Breast epithelium (tissue), 4 donors: ENCODE measurements at regions not wholly inside any gene's neighbourhood (a gene's known extent, or its start where the extent isn't known, plus 50 kb on each side); places are given as distances from the start of the nearest gene placed in this dataset.

Experiments used
- DNase-seq, 2 donors: peaks; one replicate each; pipeline ENCODE4 v3.0.0-alpha.2; 2019; ENCODE audit warnings: low spot score in 2 of 2
- H3K27ac ChIP-seq, 2 donors: fragments of 200-600 bp; sonication (generic) in 1 of 2; one replicate each; pipeline ENCODE4 v1.5.1; 2016 to 2019; ENCODE audit warnings: mild to moderate bottlenecking in 1 of 2
- H3K27me3 ChIP-seq, 2 donors: fragments of 200-600 bp; sonication (generic) in 1 of 2; one replicate each; pipeline versions ENCODE4 v1.5.1 to v1.6.0; 2017 to 2019; ENCODE audit warnings: control low read depth in 1 of 2, mild to moderate bottlenecking in 1 of 2
- H3K36me3 ChIP-seq: fragments of 200-600 bp; one replicate; pipeline ENCODE4 v1.5.1; 2019
- H3K4me1 ChIP-seq, 2 donors: fragments of 200-600 bp; sonication (generic); one replicate each; pipeline ENCODE4 v1.5.1; 2016 to 2019; ENCODE audit warnings: control low read depth in 1 of 2
- H3K4me3 ChIP-seq, 3 donors: fragments of 200-600 bp; sonication (generic); 1 replicate in 2 of 3; 2 replicates in 1 of 3; pipeline ENCODE4 v1.5.1; 2016 to 2019; ENCODE audit warnings: mild to moderate bottlenecking in 3 of 3, moderate library complexity in 2 of 3
- H3K9me3 ChIP-seq, 2 donors: fragments of 200-600 bp; sonication (generic) in 1 of 2; one replicate each; pipeline ENCODE4 v1.5.1; 2016 to 2019; ENCODE audit warnings: control low read depth in 1 of 2
- CTCF ChIP-seq, 3 donors: fragments of 450-650 bp; IDR thresholded peaks; one replicate each; pipeline ENCODE4 v1.5.1; 2016 to 2017; ENCODE audit warnings: antibody characterized with exemption in 3 of 3, mild to moderate bottlenecking in 3 of 3, moderate library complexity in 3 of 3
- POLR2A ChIP-seq: fragments of 450-650 bp; IDR thresholded peaks from one replicate; pipeline ENCODE4 v1.6.1; 2016; ENCODE audit warnings: antibody characterized with exemption, mild to moderate bottlenecking, moderate library complexity
- POLR2AphosphoS5 ChIP-seq, 3 donors: sonication (generic); formaldehyde crosslinking; IDR thresholded peaks; one replicate each; pipeline ENCODE4 v1.6.1; 2017; ENCODE audit warnings: antibody characterized with exemption in 3 of 3
- intact Hi-C: fragments of 100-400 bp; cut with DNase I; formaldehyde crosslinking; loops from one replicate; pipeline ENCODE4 v1.15.1; 2023; ENCODE audit warnings: low total_unique reads

DNA sequence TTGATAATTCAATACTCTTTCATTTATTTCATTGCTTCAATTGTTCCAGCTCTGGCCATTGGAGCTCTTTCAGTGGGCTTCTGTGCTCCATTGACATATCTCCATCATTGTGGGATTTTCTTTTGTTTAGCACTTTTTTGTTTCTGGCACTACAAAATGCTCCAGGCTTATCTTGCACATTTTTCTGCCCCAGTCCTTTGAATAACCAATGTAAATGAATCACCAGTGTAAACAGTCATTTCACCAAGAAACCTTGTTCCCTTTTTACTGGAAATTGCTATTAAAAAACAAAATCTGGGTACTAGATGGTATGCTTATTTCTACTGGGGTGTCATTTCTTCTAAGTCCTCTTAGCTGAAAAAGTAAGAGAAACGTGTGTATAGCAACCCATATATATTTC, 173.0 kb upstream of the LYPLAL1 start:
- peaks cover 5 to 15% of the 10 kb centered on the region in 2 donors for H3K9me3 ChIP-seq
- H3K27ac ChIP-seq = no peak overlapping the region
- peaks cover 3% of the 10 kb centered on the region for H3K36me3 ChIP-seq
- no peak for TF ChIP-seq POLR2A
- TF ChIP-seq CTCF (IDR thresholded peaks at IDR 0.05) = no peak
- no peak for TF ChIP-seq POLR2AphosphoS5 (IDR thresholded peaks at IDR 0.05)
- no peak overlapping the region for H3K4me3 ChIP-seq
- no peaks in the 10 kb centered on the region for H3K27me3 ChIP-seq
- intact Hi-C loops = no loop called here
- no peaks in the 10 kb centered on the region for H3K4me1 ChIP-seq
- DNase-seq = no peak

DNA sequence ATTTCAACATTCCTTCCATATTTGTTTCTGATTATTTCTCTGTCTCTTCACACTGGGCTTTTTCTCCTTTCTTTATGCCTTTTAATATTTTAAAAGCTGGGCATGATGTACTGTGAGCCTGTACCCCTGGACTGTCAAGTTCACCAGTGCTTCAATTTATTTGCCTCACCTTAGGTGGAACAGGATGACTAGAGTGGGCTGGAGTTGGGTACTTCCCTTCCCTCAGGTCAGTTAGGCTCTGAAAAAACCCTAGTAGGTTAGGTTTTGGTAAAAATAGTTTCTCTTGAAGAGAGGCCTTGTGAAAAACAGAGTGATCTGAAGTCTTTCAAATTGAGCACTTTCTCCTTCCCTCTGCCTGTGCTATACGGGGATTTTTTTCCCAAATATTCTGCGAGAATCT, 163.0 kb upstream of the LYPLAL1 start:
- Histone ChIP-seq H3K9me3 (peaks cover 0 to 5% of the 10 kb centered on the region in 2 donors), H3K4me1 (no peaks in the 10 kb centered on the region), H3K36me3 (no peaks in the 10 kb centered on the region), H3K27ac (no peak overlapping the region), H3K4me3 (no peak overlapping the region), H3K27me3 (no peaks in the 10 kb centered on the region)
- intact Hi-C loops = loop anchor here (10.0 kb wide), 1 partner anchor 1144 kb away; no protein-coding TSS in a partner anchor
- DNase-seq = no peak
- TF ChIP-seq CTCF (IDR thresholded peaks at IDR 0.05) = no peak
- TF ChIP-seq POLR2A = no peak
- no peak for TF ChIP-seq POLR2AphosphoS5 (IDR thresholded peaks at IDR 0.05)

DNA sequence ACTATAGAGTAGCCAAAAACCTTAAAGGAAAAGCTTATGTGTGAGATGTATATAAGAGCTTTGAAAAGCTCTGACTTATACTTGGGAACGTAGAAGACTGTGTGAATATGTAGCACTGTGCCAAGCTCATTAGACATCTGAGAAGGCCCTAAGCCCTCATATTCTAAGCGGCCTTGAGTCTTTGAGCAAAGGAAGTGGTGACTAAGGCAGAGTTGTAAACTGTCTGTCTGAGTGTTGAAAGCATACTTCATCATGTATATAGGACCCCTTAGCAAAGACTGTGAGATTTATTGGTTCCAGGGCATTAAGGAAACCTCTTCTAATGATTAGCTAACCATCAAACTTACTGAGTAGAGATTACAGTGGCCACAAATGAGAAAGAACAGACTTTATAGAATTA, 153.3 kb upstream of the LYPLAL1 start:
- Histone ChIP-seq H3K9me3 (no peaks in the 10 kb centered on the region), H3K4me1 (no peaks in the 10 kb centered on the region), H3K27ac (no peak overlapping the region), H3K27me3 (no peaks in the 10 kb centered on the region), H3K4me3 (no peak overlapping the region), H3K36me3 (no peaks in the 10 kb centered on the region)
- no peak for DNase-seq
- intact Hi-C loops = no loop called here
- no peak for TF ChIP-seq POLR2A
- TF ChIP-seq POLR2AphosphoS5 (IDR thresholded peaks at IDR 0.05) = no peak
- TF ChIP-seq CTCF (IDR thresholded peaks at IDR 0.05) = no peak

- no peak overlapping the region for H3K4me3 ChIP-seq
- no peaks in the 10 kb centered on the region for H3K9me3 ChIP-seq
- no peak overlapping the region for H3K27ac ChIP-seq
- TF ChIP-seq POLR2A (no peak), POLR2AphosphoS5 (IDR thresholded peaks at IDR 0.05) (no peak), CTCF (IDR thresholded peaks at IDR 0.05) (no peak)
- no peaks in the 10 kb centered on the region for H3K27me3 ChIP-seq
- intact Hi-C loops = no loop called here
- no peaks in the 10 kb centered on the region for H3K4me1 ChIP-seq
- H3K36me3 ChIP-seq = no peaks in the 10 kb centered on the region
- DNase-seq = no peak
Observed at GRCh38 chr1:219020846-219021245, 152.8 kb upstream of the LYPLAL1 start.

DNA sequence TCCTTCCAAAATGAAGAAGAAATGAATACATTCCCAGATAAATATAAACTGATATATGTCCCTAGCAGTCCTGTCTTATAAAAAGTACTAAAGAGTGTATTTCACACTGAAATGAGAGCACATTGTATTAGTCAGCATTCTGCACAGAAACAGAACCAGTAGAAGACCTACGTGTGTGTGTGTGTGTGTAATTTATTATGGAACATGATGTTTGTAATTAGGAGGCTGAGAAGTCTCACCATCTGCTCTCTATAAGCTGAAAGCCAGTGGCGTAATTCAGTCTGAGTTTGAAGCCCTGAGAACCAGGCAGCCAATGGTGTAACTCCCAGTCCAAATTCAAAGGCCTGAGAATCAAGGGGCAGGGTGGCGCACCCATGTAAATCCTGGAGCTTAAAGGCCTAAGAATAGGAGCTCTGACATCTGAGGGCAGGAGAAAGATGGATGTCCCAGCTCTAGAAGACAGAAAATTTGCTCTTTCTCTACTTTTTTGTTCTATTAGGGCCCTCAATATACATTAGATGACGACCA, 146.5 kb upstream of the LYPLAL1 start:
- no peaks in the 10 kb centered on the region for H3K4me1 ChIP-seq
- no peak overlapping the region for H3K4me3 ChIP-seq
- no peaks in the 10 kb centered on the region for H3K27me3 ChIP-seq
- intact Hi-C loops = no loop called here
- H3K36me3 ChIP-seq = no peaks in the 10 kb centered on the region
- no peak for DNase-seq
- no peak overlapping the region for H3K27ac ChIP-seq
- H3K9me3 ChIP-seq = no peaks in the 10 kb centered on the region
- TF ChIP-seq CTCF (IDR thresholded peaks at IDR 0.05) = no peak
- no peak for TF ChIP-seq POLR2A
- TF ChIP-seq POLR2AphosphoS5 (IDR thresholded peaks at IDR 0.05) = no peak
